A673 (cell line): ENCODE measurements at regions not wholly inside any gene's neighbourhood (a gene's known extent, or its start where the extent isn't known, plus 50 kb on each side); places are given as distances from the start of the nearest gene placed in this dataset.

Experiments used
- BruUV-seq: library from RNA; stranded (reverse); fragments of 400-500 nt; replicated peaks from 2 replicates; lab custom pipeline; 2021; lab: Mats Ljungman, UMichigan
- CTCF ChIA-PET: fragments of 300-600 bp; sonication (Branson Sonifier 250); formaldehyde crosslinking; loops from one replicate; lab custom pipeline; 2022; ENCODE audit warnings: antibody characterized with exemption; lab: Charles Lee
- POLR2A ChIA-PET: fragments of 300-600 bp; sonication (Branson Sonifier 250); formaldehyde crosslinking; loops from one replicate; lab custom pipeline; 2022; ENCODE audit warnings: antibody characterized with exemption; ENCODE audit not compliant: low non-redundant PET; lab: Charles Lee
- DNase-seq: peaks from one replicate; pipeline ENCODE4 v3.0.0-alpha.2; 2015; ENCODE audit warnings: low spot score
- H3K27ac ChIP-seq: fragments of 200-600 bp; sonication (generic); 2 replicates; pipeline ENCODE4 v1.5.1; 2016; ENCODE audit warnings: mixed run types, low read depth, mild to moderate bottlenecking, mixed read lengths, antibody characterized with exemption, low read length; ENCODE audit not compliant: poor library complexity, severe bottlenecking
- H3K27me3 ChIP-seq: fragments of 200-600 bp; sonication (generic); replicated peaks from 2 replicates; pipeline ENCODE4 v1.6.1; 2017; ENCODE audit warnings: mixed run types, low read depth, mild to moderate bottlenecking, mixed read lengths, antibody characterized with exemption, low read length; ENCODE audit not compliant: insufficient read depth, poor library complexity
- H3K36me3 ChIP-seq: fragments of 200-600 bp; sonication (generic); 2 replicates; pipeline ENCODE4 v1.6.1; 2016; ENCODE audit warnings: mixed run types, mild to moderate bottlenecking, mixed read lengths, antibody characterized with exemption, low read length; ENCODE audit not compliant: insufficient read depth, poor library complexity, severe bottlenecking
- H3K4me1 ChIP-seq: fragments of 200-600 bp; sonication (generic); 2 replicates; pipeline ENCODE4 v1.6.1; 2017; ENCODE audit warnings: mixed run types, mild to moderate bottlenecking, mixed read lengths, antibody characterized with exemption, low read length; ENCODE audit not compliant: insufficient read depth, poor library complexity, severe bottlenecking
- H3K4me3 ChIP-seq: fragments of 200-600 bp; sonication (generic); 2 replicates; pipeline ENCODE4 v1.5.1; 2016; ENCODE audit warnings: low read depth, mixed run types, mild to moderate bottlenecking, mixed read lengths, low read length; ENCODE audit not compliant: poor library complexity, severe bottlenecking
- H3K9me3 ChIP-seq: fragments of 200-600 bp; sonication (generic); 2 replicates; pipeline ENCODE4 v1.6.1; 2016; ENCODE audit warnings: mixed run types, low read depth, mild to moderate bottlenecking, mixed read lengths, antibody characterized with exemption, low read length; ENCODE audit not compliant: poor library complexity, severe bottlenecking
- CTCF ChIP-seq: fragments of 300-800, 200-600 bp; sonication (generic); conservative IDR thresholded peaks from 2 replicates; pipeline ENCODE4 v1.5.1; 2017; ENCODE audit warnings: low read depth, mild to moderate bottlenecking, antibody characterized with exemption, low read length, moderate library complexity, mixed read lengths
- EZH2 ChIP-seq: fragments of 200-600 bp; sonication (generic); IDR thresholded peaks from 2 replicates; pipeline ENCODE4 v1.6.1; 2017; ENCODE audit warnings: borderline replicate concordance, low read depth, mild to moderate bottlenecking, mixed read lengths, antibody characterized with exemption, low read length; ENCODE audit not compliant: poor library complexity, severe bottlenecking
- intact Hi-C: fragments of 100-400 bp; cut with micrococcal nuclease; formaldehyde crosslinking; loops from one replicate; pipeline ENCODE4 v1.10.0; 2022; ENCODE audit not compliant: unreplicated experiment

DNA sequence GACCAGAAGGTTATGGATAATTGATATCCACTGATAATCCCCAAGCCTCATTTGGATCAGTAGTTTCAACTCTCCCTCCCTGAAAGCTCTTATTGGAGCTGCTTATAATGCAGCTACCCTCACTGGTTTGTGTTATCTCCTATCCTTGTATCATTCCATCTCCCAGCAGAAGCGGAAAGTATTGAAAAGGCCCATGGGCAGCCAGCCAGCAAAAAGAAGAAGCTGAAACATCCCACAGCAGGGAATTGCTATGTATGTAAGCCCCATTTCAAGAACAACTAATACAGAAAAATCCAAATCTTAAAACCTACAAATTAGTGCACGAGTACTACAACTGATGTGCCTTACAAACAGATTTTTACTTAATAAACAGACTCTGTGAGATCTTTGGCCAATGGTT is 269.0 kb upstream of the ECI2 start:
- POLR2A ChIA-PET, result no interaction called here
- CTCF ChIA-PET, result no interaction called here

GRCh38 chr6:4403828-4404227 is 268.5 kb upstream of the ECI2 start:
- Histone ChIP-seq H3K36me3 (no peaks in the 10 kb centered on the region), H3K27ac (no peak overlapping the region), H3K9me3 (no peaks in the 10 kb centered on the region), H3K4me1 (no peaks in the 10 kb centered on the region), H3K4me3 (no peak overlapping the region), H3K27me3 (no peaks in the 10 kb centered on the region)
- ChIA-PET CTCF (no interaction called here), POLR2A (no interaction called here)
- no peak for DNase-seq
- intact Hi-C loops, result no loop called here
- BruUV-seq, result no TSS peak
- TF ChIP-seq CTCF (no peak), EZH2 (no peak)

More for the DNA sequence above, 269.0 kb upstream of the ECI2 start:
- no peak for DNase-seq
- H3K27me3 ChIP-seq, result no peaks in the 10 kb centered on the region
- BruUV-seq, result no TSS peak
- H3K9me3 ChIP-seq, result no peaks in the 10 kb centered on the region
- no peaks in the 10 kb centered on the region for H3K4me1 ChIP-seq
- no peak for TF ChIP-seq CTCF
- no peak for TF ChIP-seq EZH2
- no peaks in the 10 kb centered on the region for H3K36me3 ChIP-seq
- H3K4me3 ChIP-seq, result no peak overlapping the region
- no peak overlapping the region for H3K27ac ChIP-seq
- intact Hi-C loops, result no loop called here

DNA sequence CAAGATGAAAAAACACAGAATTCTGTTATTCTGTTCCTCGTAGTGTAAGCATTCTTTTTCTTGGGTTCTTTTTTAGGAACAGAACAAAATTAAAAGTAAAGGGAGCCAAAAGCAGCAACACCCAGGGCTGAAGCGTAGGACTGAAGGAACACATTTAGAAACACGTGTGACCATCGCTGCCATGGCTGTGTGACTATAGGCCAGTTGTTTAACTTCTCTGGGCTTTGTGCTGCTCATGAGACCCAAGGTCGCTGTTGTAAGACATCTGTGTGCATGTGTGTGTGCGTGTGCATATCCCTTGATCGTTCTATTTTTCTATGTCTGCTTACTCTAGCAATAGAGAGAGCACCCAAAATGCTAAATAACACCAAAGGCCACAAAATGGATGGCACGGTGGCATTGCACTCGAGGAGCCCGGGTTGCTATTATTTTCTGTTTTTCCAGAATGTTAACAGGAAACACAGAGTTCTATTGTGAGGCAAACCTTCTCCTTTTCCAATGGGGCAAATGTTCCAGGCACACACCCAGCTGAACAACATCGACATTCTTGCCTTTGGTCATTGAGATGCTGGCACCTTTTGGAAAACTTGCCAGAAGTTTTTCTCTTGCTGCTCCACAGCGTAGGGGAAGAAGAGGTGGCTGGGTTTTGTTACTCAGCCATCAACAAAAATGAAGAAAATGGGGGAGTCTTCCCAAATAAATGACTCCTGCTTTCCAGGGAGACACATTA is 267.8 kb upstream of the ECI2 start:
- no peaks in the 10 kb centered on the region for H3K36me3 ChIP-seq
- intact Hi-C loops, result no loop called here
- ChIA-PET CTCF (no interaction called here), POLR2A (no interaction called here)
- H3K4me3 ChIP-seq, result no peak overlapping the region
- TF ChIP-seq EZH2, result no peak
- TF ChIP-seq CTCF, result no peak
- no peaks in the 10 kb centered on the region for H3K4me1 ChIP-seq
- H3K27me3 ChIP-seq, result no peaks in the 10 kb centered on the region
- DNase-seq, result no peak
- H3K27ac ChIP-seq, result no peak overlapping the region
- BruUV-seq, result no TSS peak
- H3K9me3 ChIP-seq, result no peaks in the 10 kb centered on the region
